Endothelial cell of umbilical vein (primary cell): ENCODE measurements at regions not wholly inside any gene's neighbourhood (a gene's known extent, or its start where the extent isn't known, plus 50 kb on each side); places are given as distances from the start of the nearest gene placed in this dataset.

ENCODE experiments used
- BruUV-seq: library from RNA; stranded (reverse); fragments of 400-500 nt; replicated peaks from 2 replicates; lab custom pipeline; 2021; lab: Mats Ljungman, UMichigan
- CTCF ChIA-PET: fragments of 300-600, 350-600 bp; sonication (Branson Sonifier 250); formaldehyde crosslinking; loops from one replicate; lab custom pipeline; 2021; ENCODE audit warnings: antibody characterized with exemption, inconsistent platforms; lab: Charles Lee
- POLR2A ChIA-PET: fragments of 300-600, 350-600 bp; sonication (Branson Sonifier 250); formaldehyde crosslinking; loops from one replicate; lab custom pipeline; 2021; ENCODE audit warnings: antibody characterized with exemption, inconsistent platforms; lab: Charles Lee
- DNase-seq: peaks from one replicate; pipeline ENCODE4 v3.0.0-alpha.2; 2011; ENCODE audit warnings: low read depth, low spot score
- FAIRE-seq: peaks from 2 replicates; lab custom pipeline; 2011; peaks lifted over from hg19 to GRCh38; lab: Jason Lieb, UNC
- H2AFZ ChIP-seq: 2 replicates; pipeline ENCODE4 v1.6.0; 2012; ENCODE audit warnings: low read depth, low read length, control low read depth, inconsistent platforms
- H3K27ac ChIP-seq: 2 replicates; pipeline ENCODE4 v1.5.1; 2011; ENCODE audit warnings: low read depth, mild to moderate bottlenecking, control low read depth, low read length, moderate library complexity; ENCODE audit not compliant: insufficient read depth
- H3K27me3 ChIP-seq, 2 experiments: 2 replicates each; pipeline versions ENCODE4 v1.6.0 to v1.6.1; 2011; ENCODE audit warnings: low read length in 2 of 2, mixed read lengths in 1 of 2; ENCODE audit not compliant: control insufficient read depth in 2 of 2, insufficient read depth in 2 of 2
- H3K36me3 ChIP-seq, 2 experiments: 2 replicates in 1 of 2; 3 replicates in 1 of 2; pipeline ENCODE4 v1.5.1; 2011; ENCODE audit warnings: low read length in 2 of 2, mild to moderate bottlenecking in 1 of 2, moderate library complexity in 1 of 2; ENCODE audit not compliant: control insufficient read depth in 2 of 2, insufficient read depth in 2 of 2; ENCODE audit errors: extremely low read depth in 1 of 2
- H3K4me1 ChIP-seq: 3 replicates; pipeline ENCODE4 v1.5.1; 2011; ENCODE audit warnings: mild to moderate bottlenecking, low read length; ENCODE audit not compliant: control insufficient read depth, insufficient read depth; ENCODE audit errors: extremely low read depth
- H3K4me2 ChIP-seq: 2 replicates; pipeline ENCODE4 v1.6.1; 2011; ENCODE audit warnings: low read length, control low read depth, mixed read lengths; ENCODE audit not compliant: insufficient read depth
- H3K4me3 ChIP-seq, 3 experiments: fragments of 200-600 bp in 1 of 3; sonication (generic), shearing (Covaris generic) in 1 of 3; replicated peaks in 1 of 3; 2 replicates each; pipeline ENCODE4 v1.5.1; 2011 to 2016; ENCODE audit warnings: control low read depth in 3 of 3, low read length in 3 of 3, mild to moderate bottlenecking in 2 of 3, inconsistent platforms in 1 of 3, low read depth in 1 of 3, moderate library complexity in 1 of 3; ENCODE audit not compliant: insufficient read depth in 1 of 3
- H3K79me2 ChIP-seq: 2 replicates; pipeline ENCODE4 v1.6.0; 2012; ENCODE audit warnings: low read length, inconsistent platforms; ENCODE audit not compliant: control insufficient read depth, insufficient read depth
- H3K9ac ChIP-seq: replicated peaks from 2 replicates; pipeline ENCODE3; 2011; ENCODE audit warnings: low read length, control low read depth; ENCODE audit not compliant: insufficient read depth; ENCODE audit errors: extremely low read depth
- H3K9me1 ChIP-seq: replicated peaks from 3 replicates; pipeline ENCODE4 v1.6.0; 2011; ENCODE audit warnings: mild to moderate bottlenecking, low read length; ENCODE audit not compliant: control insufficient read depth, insufficient read depth; ENCODE audit errors: extremely low read depth
- H3K9me3 ChIP-seq: replicated peaks from 2 replicates; pipeline ENCODE4 v1.5.1; 2012; ENCODE audit warnings: low read length, inconsistent platforms; ENCODE audit not compliant: control insufficient read depth, insufficient read depth
- H4K20me1 ChIP-seq: replicated peaks from 2 replicates; pipeline ENCODE3; 2011; ENCODE audit warnings: mild to moderate bottlenecking, low read length; ENCODE audit not compliant: control insufficient read depth, insufficient read depth; ENCODE audit errors: extremely low read depth
- CTCF ChIP-seq, 2 donors: IDR thresholded peaks; 1 replicate in 1 of 2; 2 replicates in 1 of 2; pipeline ENCODE4 v1.5.1; 2011; ENCODE audit warnings: low read length in 2 of 2, mild to moderate bottlenecking in 2 of 2, moderate library complexity in 2 of 2, control low read depth in 1 of 2, inconsistent platforms in 1 of 2, low read depth in 1 of 2; ENCODE audit not compliant: insufficient read depth in 1 of 2; ENCODE audit errors: extremely low read depth in 1 of 2
- EZH2 ChIP-seq: IDR thresholded peaks from 2 replicates; pipeline ENCODE4 v1.6.1; 2012; ENCODE audit warnings: borderline replicate concordance, low read depth, mild to moderate bottlenecking, moderate library complexity, low read length, inconsistent platforms; ENCODE audit not compliant: severe bottlenecking
- GATA2 ChIP-seq: IDR thresholded peaks from 2 replicates; pipeline ENCODE4 v1.7.0; 2011; ENCODE audit warnings: low read depth, mild to moderate bottlenecking, moderate library complexity, mixed read lengths, low read length; ENCODE audit not compliant: insufficient read length, insufficient read depth
- JUN ChIP-seq: IDR thresholded peaks from 2 replicates; pipeline ENCODE4 v1.6.1; 2011; ENCODE audit warnings: borderline replicate concordance, low read depth; ENCODE audit not compliant: insufficient read length, insufficient read depth
- MYC ChIP-seq: IDR thresholded peaks from one replicate; pipeline ENCODE4 v1.6.1; 2011; ENCODE audit warnings: mild to moderate bottlenecking, low read depth, low read length
- dilution Hi-C: fragments of 300-500 bp; cut with MboI; formaldehyde crosslinking; loops from one replicate; pipeline ENCODE4 v1.15.0; 2019; ENCODE audit warnings: low sequenced_read_pairs; ENCODE audit not compliant: extremely low pct_ligation_motif_present
- intact Hi-C: fragments of 100-400 bp; cut with micrococcal nuclease; formaldehyde crosslinking; loops from one replicate; pipeline ENCODE4 v1.10.0; 2022

DNA sequence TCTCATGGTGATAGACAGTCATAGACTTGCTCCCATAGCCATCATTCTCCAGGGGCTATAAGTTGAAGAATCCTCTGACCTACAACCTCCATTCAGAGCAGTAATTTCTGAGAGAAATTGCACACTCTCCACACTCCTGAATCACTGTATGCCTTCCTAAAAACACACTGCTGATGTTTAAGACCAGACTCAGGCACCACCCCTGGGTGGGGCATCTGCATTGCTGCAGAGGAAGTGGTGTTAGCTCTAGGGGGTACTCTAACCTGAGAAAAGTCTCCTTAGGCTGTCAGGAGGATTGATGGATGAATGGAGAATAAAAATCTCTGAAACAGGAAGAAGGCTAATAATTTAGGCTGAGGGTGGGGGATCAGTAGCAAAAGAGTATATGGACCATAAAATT lies 436.1 kb downstream of the DAD1 start:
- Histone ChIP-seq H3K4me2 (no peak overlapping the region), H3K9ac (no peak overlapping the region), H3K4me1 (no peaks in the 10 kb centered on the region), H3K4me3 (no peak overlapping the region), H3K36me3 (no peaks in the 10 kb centered on the region), H3K27ac (no peak overlapping the region), H3K79me2 (no peaks in the 10 kb centered on the region), H3K27me3 (peaks cover 9 to 21% of the 10 kb centered on the region in 2 experiments), H3K9me3 (no peaks in the 10 kb centered on the region), H3K9me1 (no peaks in the 10 kb centered on the region), H4K20me1 (no peaks in the 10 kb centered on the region), H2AFZ (no peak overlapping the region)
- dilution Hi-C loops (no loop called here), intact Hi-C loops (no loop called here)
- no peak for FAIRE-seq
- TF ChIP-seq CTCF (IDR thresholded peaks at IDR 0.05; ENCODE audit: extremely low read depth in 1 of 2, insufficient read depth in 1 of 2, low read depth in 1 of 2, low read length in 2 of 2) (no peak), GATA2 (no peak), EZH2 (no peak), JUN (no peak), MYC (no peak)
- ChIA-PET POLR2A (no interaction called here), CTCF (interaction anchor here (1.3 kb wide), 1 partner anchor 223 kb away, joined by 3 read pairs; no protein-coding TSS in a partner anchor)
- no peak for DNase-seq
- BruUV-seq = no TSS peak
